Upper lobe of left lung (tissue), 4 donors: ENCODE measurements at regions not wholly inside any gene's neighbourhood (a gene's known extent, or its start where the extent isn't known, plus 50 kb on each side); places are given as distances from the start of the nearest gene placed in this dataset.

Source experiments
- EP300 ChIP-seq, 4 donors: sonication (generic); formaldehyde crosslinking; IDR thresholded peaks; one replicate each; pipeline ENCODE4 v1.5.1; 2017; ENCODE audit warnings: antibody characterized with exemption in 4 of 4, control low read depth in 2 of 4
- POLR2A ChIP-seq, 4 donors: fragments of 450-650 bp; IDR thresholded peaks; one replicate each; pipeline ENCODE4 v1.5.1; 2016 to 2017; ENCODE audit warnings: antibody characterized with exemption in 4 of 4, mild to moderate bottlenecking in 2 of 4

GRCh38 chr13:97753942-97754670 is 199.4 kb upstream of the IPO5 start:
- TF ChIP-seq EP300 (IDR thresholded peaks at IDR 0.05), result no peak
- no peak for TF ChIP-seq POLR2A (IDR thresholded peaks at IDR 0.05)
